Keratinocyte (primary cell): ENCODE measurements at regions not wholly inside any gene's neighbourhood (a gene's known extent, or its start where the extent isn't known, plus 50 kb on each side); places are given as distances from the start of the nearest gene placed in this dataset.

Source experiments
- DNase-seq: peaks from one replicate; pipeline ENCODE4 v3.0.0-alpha.2; 2011; ENCODE audit warnings: low read depth, missing footprints, low spot score
- FAIRE-seq: peaks from 2 replicates; lab custom pipeline; 2011; peaks lifted over from hg19 to GRCh38; lab: Jason Lieb, UNC
- H2AFZ ChIP-seq: 2 replicates; pipeline ENCODE4 v1.6.0; 2012; ENCODE audit warnings: low read length, control low read depth, inconsistent platforms; ENCODE audit not compliant: control insufficient read depth
- H3K27ac ChIP-seq: 2 replicates; pipeline ENCODE4 v1.5.1; 2011; ENCODE audit warnings: low read length; ENCODE audit not compliant: control insufficient read depth, insufficient read depth
- H3K27me3 ChIP-seq: 3 replicates; pipeline ENCODE4 v1.6.0; 2011; ENCODE audit warnings: low read length; ENCODE audit not compliant: control insufficient read depth, insufficient read depth; ENCODE audit errors: extremely low read depth
- H3K36me3 ChIP-seq, 2 experiments: 2 replicates in 1 of 2; 3 replicates in 1 of 2; pipeline ENCODE4 v1.5.1; 2011; ENCODE audit warnings: low read length in 2 of 2, mild to moderate bottlenecking in 1 of 2; ENCODE audit not compliant: control insufficient read depth in 2 of 2, insufficient read depth in 2 of 2; ENCODE audit errors: extremely low read depth in 1 of 2
- H3K4me1 ChIP-seq: 3 replicates; pipeline ENCODE4 v1.5.1; 2011; ENCODE audit warnings: low read length; ENCODE audit not compliant: control insufficient read depth, insufficient read depth; ENCODE audit errors: extremely low read depth
- H3K4me2 ChIP-seq: 3 replicates; pipeline ENCODE4 v1.6.0; 2011; ENCODE audit warnings: low read depth, low read length; ENCODE audit not compliant: control insufficient read depth, insufficient read depth; ENCODE audit errors: extremely low read depth
- H3K4me3 ChIP-seq, 3 experiments: fragments of 200-600 bp in 1 of 3; sonication (generic) in 1 of 3; 2 replicates in 2 of 3; 3 replicates in 1 of 3; pipeline ENCODE4 v1.5.1; 2011 to 2016; ENCODE audit warnings: low read length in 3 of 3, mild to moderate bottlenecking in 3 of 3, control low read depth in 2 of 3, inconsistent platforms in 1 of 3, low read depth in 1 of 3, mixed read lengths in 1 of 3, mixed run types in 1 of 3, moderate library complexity in 1 of 3; ENCODE audit not compliant: control insufficient read depth in 2 of 3, insufficient read depth in 2 of 3; ENCODE audit errors: extremely low read depth in 1 of 3
- H3K79me2 ChIP-seq: 2 replicates; pipeline ENCODE4 v1.6.0; 2012; ENCODE audit warnings: low read length; ENCODE audit not compliant: control insufficient read depth, insufficient read depth
- H3K9ac ChIP-seq: 3 replicates; pipeline ENCODE4 v1.6.0; 2011; ENCODE audit warnings: low read length; ENCODE audit not compliant: control insufficient read depth, insufficient read depth; ENCODE audit errors: extremely low read depth
- H3K9me1 ChIP-seq: 3 replicates; pipeline ENCODE4 v1.6.0; 2011; ENCODE audit warnings: low read length; ENCODE audit not compliant: control insufficient read depth, insufficient read depth; ENCODE audit errors: extremely low read depth
- H3K9me3 ChIP-seq: 2 replicates; pipeline ENCODE4 v1.5.1; 2012; ENCODE audit warnings: low read depth, low read length; ENCODE audit not compliant: control insufficient read depth
- H4K20me1 ChIP-seq: 3 replicates; pipeline ENCODE4 v1.6.0; 2011; ENCODE audit warnings: low read length; ENCODE audit not compliant: control insufficient read depth, insufficient read depth; ENCODE audit errors: extremely low read depth
- EZH2 ChIP-seq: IDR thresholded peaks from one replicate; pipeline ENCODE4 v1.6.1; 2012; ENCODE audit warnings: inconsistent platforms, mild to moderate bottlenecking, low read length, moderate library complexity
- dilution Hi-C: fragments of 300-500 bp; cut with MboI; formaldehyde crosslinking; loops from one replicate; pipeline ENCODE4 v1.7.0; 2020; ENCODE audit warnings: low sequenced_read_pairs; ENCODE audit not compliant: extremely low pct_ligation_motif_present
- TF ChIP-seq, protein P1 (sequence below), 3 experiments: IDR thresholded peaks in 1 of 3; conservative IDR thresholded peaks in 1 of 3; optimal IDR thresholded peaks in 1 of 3; 2 replicates in 2 of 3; 3 replicates in 1 of 3; pipeline versions ENCODE3 to v1.5.1; 2011; ENCODE audit warnings: low read length in 3 of 3, mild to moderate bottlenecking in 3 of 3, moderate library complexity in 2 of 3, control low read depth in 1 of 3, inconsistent platforms in 1 of 3; ENCODE audit not compliant: insufficient read depth in 2 of 3; ENCODE audit errors: extremely low read depth in 1 of 3

DNA sequence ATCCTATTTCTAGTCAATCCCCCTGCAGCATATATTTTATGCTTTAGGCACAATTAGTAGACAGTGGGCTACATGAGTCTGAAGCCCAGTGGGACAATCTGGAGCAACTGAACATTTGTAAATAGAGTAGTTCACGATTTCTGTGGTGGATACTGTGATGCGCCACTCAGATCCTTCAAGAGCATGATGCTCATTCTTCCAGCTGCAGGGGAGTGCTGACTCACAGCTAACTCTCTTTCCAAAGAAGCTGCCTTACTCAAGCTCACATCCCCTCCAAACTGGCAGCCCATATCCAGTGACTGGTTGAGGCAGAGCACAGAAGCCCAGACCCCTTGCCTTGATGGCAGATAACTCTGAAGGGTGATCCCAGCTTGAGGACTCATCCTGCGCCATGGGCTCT is 224.2 kb upstream of the EEA1 start:
- no peak for DNase-seq
- no peaks in the 10 kb centered on the region for H3K27me3 ChIP-seq
- H3K9ac ChIP-seq, result no peak overlapping the region
- no peaks in the 10 kb centered on the region for H4K20me1 ChIP-seq
- no peaks in the 10 kb centered on the region for H3K9me1 ChIP-seq
- H3K27ac ChIP-seq, result no peak overlapping the region
- peaks cover 2% of the 10 kb centered on the region for H3K4me1 ChIP-seq
- H3K4me2 ChIP-seq, result no peak overlapping the region
- H2AFZ ChIP-seq, result no peak overlapping the region
- H3K9me3 ChIP-seq, result no peaks in the 10 kb centered on the region
- dilution Hi-C loops, result no loop called here
- FAIRE-seq, result no peak
- no peaks in the 10 kb centered on the region for H3K79me2 ChIP-seq
- no peak for TF ChIP-seq EZH2
- TF ChIP-seq, protein P1, sequence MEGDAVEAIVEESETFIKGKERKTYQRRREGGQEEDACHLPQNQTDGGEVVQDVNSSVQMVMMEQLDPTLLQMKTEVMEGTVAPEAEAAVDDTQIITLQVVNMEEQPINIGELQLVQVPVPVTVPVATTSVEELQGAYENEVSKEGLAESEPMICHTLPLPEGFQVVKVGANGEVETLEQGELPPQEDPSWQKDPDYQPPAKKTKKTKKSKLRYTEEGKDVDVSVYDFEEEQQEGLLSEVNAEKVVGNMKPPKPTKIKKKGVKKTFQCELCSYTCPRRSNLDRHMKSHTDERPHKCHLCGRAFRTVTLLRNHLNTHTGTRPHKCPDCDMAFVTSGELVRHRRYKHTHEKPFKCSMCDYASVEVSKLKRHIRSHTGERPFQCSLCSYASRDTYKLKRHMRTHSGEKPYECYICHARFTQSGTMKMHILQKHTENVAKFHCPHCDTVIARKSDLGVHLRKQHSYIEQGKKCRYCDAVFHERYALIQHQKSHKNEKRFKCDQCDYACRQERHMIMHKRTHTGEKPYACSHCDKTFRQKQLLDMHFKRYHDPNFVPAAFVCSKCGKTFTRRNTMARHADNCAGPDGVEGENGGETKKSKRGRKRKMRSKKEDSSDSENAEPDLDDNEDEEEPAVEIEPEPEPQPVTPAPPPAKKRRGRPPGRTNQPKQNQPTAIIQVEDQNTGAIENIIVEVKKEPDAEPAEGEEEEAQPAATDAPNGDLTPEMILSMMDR (optimal IDR thresholded peaks at IDR 0.05 in 1 of 3, IDR thresholded peaks at IDR 0.05 in 1 of 3, conservative IDR thresholded peaks at IDR 0.05 in 1 of 3; ENCODE audit: extremely low read depth in 1 of 3, insufficient read depth in 2 of 3, low read length in 3 of 3), result no peak
- no peaks in the 10 kb centered on the region for H3K36me3 ChIP-seq
- H3K4me3 ChIP-seq, result no peak overlapping the region

- H3K9ac ChIP-seq, result no peak overlapping the region
- peaks cover 2% of the 10 kb centered on the region for H3K4me1 ChIP-seq
- H3K4me3 ChIP-seq, result no peak overlapping the region
- H2AFZ ChIP-seq, result no peak overlapping the region
- no peaks in the 10 kb centered on the region for H3K9me1 ChIP-seq
- FAIRE-seq (no peak), DNase-seq (no peak)
- no peak for TF ChIP-seq EZH2
- TF ChIP-seq, protein P1 (optimal IDR thresholded peaks at IDR 0.05 in 1 of 3, IDR thresholded peaks at IDR 0.05 in 1 of 3, conservative IDR thresholded peaks at IDR 0.05 in 1 of 3; ENCODE audit: extremely low read depth in 1 of 3, insufficient read depth in 2 of 3, low read length in 3 of 3), result no peak
- H3K9me3 ChIP-seq, result no peaks in the 10 kb centered on the region
- no peak overlapping the region for H3K27ac ChIP-seq
- H3K36me3 ChIP-seq, result no peaks in the 10 kb centered on the region
- no peaks in the 10 kb centered on the region for H3K79me2 ChIP-seq
- H3K4me2 ChIP-seq, result no peak overlapping the region
- dilution Hi-C loops, result no loop called here
- no peaks in the 10 kb centered on the region for H3K27me3 ChIP-seq
- no peaks in the 10 kb centered on the region for H4K20me1 ChIP-seq
Measured at GRCh38 chr12:93154096-93154728, 223.5 kb upstream of the NUDT4 start.
